GM21367 (cell line): ENCODE measurements at regions not wholly inside any gene's neighbourhood (a gene's known extent, or its start where the extent isn't known, plus 50 kb on each side); places are given as distances from the start of the nearest gene placed in this dataset.

Source experiments
- ATAC-seq: cut with Tn5 transposase; IDR thresholded peaks from one replicate; pipeline ENCODE4 v1.9.1; 2021; ENCODE audit not compliant: unreplicated experiment

DNA sequence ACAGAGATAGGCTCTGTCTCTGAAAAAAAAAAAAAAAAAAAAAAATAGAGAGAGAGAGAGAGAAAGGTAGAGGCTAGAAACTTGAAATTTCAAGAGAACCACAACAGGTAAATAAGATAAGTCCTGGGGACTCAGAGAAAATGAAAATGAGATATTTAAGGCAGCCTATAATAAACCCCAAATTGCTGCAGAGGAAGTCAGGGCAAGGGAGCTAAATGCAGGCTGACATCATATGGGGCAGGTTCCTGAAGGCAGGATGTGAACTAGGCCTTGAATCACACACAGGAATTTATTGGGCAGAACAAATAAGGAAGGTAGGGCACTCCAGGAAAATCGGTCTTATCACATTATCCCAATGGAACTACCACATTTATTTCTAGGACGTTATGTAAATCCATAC is 54.9 kb upstream of the NUDT4 start:
- ATAC-seq = no peak

DNA sequence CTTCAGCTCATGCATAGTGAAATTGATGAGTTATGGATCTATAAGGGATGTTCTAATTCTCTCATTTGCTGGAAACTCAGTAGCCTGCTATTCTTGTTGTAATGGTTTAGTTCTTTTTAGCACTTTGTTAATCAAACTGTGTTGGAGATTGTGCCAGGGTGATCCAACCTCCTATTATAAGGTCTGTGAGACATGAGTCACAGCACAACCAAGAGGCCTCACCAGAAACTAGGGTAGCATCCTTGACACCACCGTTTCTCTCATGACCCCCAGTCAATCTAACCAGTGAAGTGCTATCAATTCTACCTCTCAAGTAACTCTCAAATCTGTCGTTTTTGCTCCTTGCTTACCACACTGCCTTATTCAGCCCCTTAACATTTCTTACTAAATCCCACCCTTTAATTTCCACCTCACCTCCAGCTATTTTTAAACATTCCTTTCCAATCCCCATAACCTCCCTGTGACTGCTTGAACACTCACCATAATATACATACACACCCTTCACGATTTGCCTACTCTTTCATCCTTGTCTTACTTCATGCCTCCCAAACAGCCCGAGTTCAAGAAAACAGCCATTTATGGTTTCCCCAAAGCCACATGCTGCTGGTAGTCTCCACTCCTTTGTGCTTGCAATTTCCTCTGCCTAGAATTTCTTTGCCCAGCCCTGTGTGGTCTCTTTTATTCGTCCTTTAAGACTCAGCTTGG is 53.9 kb upstream of the NUDT4 start:
- no peak for ATAC-seq

DNA sequence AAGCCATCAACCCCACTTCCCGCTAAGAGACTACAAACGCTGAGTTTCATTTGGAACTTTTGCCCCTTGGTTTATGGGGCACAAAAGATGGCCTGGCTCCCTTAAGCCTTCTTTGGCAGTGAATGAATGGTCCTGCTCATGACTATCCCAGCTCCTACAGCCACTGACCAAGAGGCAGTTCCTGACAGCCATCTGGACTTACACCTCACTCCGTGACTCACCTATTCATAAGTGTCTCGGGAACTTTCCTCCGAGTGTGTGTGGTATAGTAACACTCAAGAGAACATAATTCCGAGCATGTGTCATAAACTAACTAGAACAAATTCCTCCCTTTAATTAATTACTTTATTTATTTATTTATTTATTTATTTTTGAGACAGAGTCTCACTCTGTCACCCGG is 51.9 kb upstream of the NUDT4 start:
- ATAC-seq = no peak
